HEK293T (cell line): ENCODE measurements at regions not wholly inside any gene's neighbourhood (a gene's known extent, or its start where the extent isn't known, plus 50 kb on each side); places are given as distances from the start of the nearest gene placed in this dataset.
A peak's percentile ranks its signal among the peaks of the same experiment; 100 is the strongest.

ENCODE experiments used
- CTCF ChIA-PET: fragments of 350-600 bp; formaldehyde crosslinking; extraction: SDS; loops from one replicate; lab custom pipeline; 2021; ENCODE audit warnings: antibody characterized with exemption, inconsistent platforms; lab: Yijun Ruan, JAX
- POLR2A ChIA-PET: fragments of 350-600 bp; formaldehyde crosslinking; extraction: SDS; loops from one replicate; lab custom pipeline; 2020; ENCODE audit warnings: antibody characterized with exemption, inconsistent platforms; lab: Yijun Ruan, JAX
- DNase-seq: peaks from one replicate; pipeline ENCODE4 v3.0.0; 2012; ENCODE audit warnings: mixed read lengths; ENCODE audit errors: extremely low spot score
- ARNT ChIP-seq: fragments of 450-650 bp; IDR thresholded peaks from 2 replicates; pipeline ENCODE4 v1.6.1; 2017; ENCODE audit warnings: mild to moderate bottlenecking
- BHLHE40 ChIP-seq: fragments of 450-650 bp; IDR thresholded peaks from 2 replicates; pipeline ENCODE4 v1.6.1; 2016; ENCODE audit warnings: mild to moderate bottlenecking, moderate library complexity, borderline replicate concordance
- CTBP1 ChIP-seq: fragments of 450-650 bp; IDR thresholded peaks from 2 replicates; pipeline ENCODE4 v1.6.1; 2016; ENCODE audit warnings: borderline replicate concordance
- ELF4 ChIP-seq: fragments of 450-650 bp; IDR thresholded peaks from 2 replicates; pipeline ENCODE4 v1.6.1; 2017; ENCODE audit warnings: antibody characterized with exemption
- FOXA1 ChIP-seq: fragments of 450-650 bp; IDR thresholded peaks from 2 replicates; pipeline ENCODE4 v1.6.1; 2016; ENCODE audit warnings: mild to moderate bottlenecking
- FOXK2 ChIP-seq: fragments of 450-650 bp; IDR thresholded peaks from 2 replicates; pipeline ENCODE4 v1.6.1; 2016; ENCODE audit warnings: mild to moderate bottlenecking
- FOXM1 ChIP-seq: fragments of 450-650 bp; IDR thresholded peaks from 2 replicates; pipeline ENCODE4 v1.6.1; 2017; ENCODE audit warnings: mild to moderate bottlenecking, borderline replicate concordance
- HDGF ChIP-seq: fragments of 450-650 bp; IDR thresholded peaks from 2 replicates; pipeline ENCODE4 v1.6.1; 2017; ENCODE audit warnings: antibody characterized with exemption, borderline replicate concordance
- L3MBTL2 ChIP-seq: fragments of 450-650 bp; conservative IDR thresholded peaks from 2 replicates; pipeline ENCODE4 v1.6.1; 2016; ENCODE audit warnings: mild to moderate bottlenecking
- LEF1 ChIP-seq: fragments of 450-650 bp; IDR thresholded peaks from 2 replicates; pipeline ENCODE4 v1.6.1; 2017; ENCODE audit warnings: mild to moderate bottlenecking, borderline replicate concordance
- NFRKB ChIP-seq: fragments of 450-650 bp; IDR thresholded peaks from 2 replicates; pipeline ENCODE4 v1.6.1; 2016; ENCODE audit warnings: mild to moderate bottlenecking, moderate library complexity
- SP1 ChIP-seq: fragments of 450-650 bp; IDR thresholded peaks from 2 replicates; pipeline ENCODE4 v1.6.1; 2017
- SUZ12 ChIP-seq: fragments of 450-650 bp; IDR thresholded peaks from 2 replicates; pipeline ENCODE4 v1.6.1; 2016; ENCODE audit warnings: mild to moderate bottlenecking
- TARDBP ChIP-seq: fragments of 450-650 bp; IDR thresholded peaks from 2 replicates; pipeline ENCODE4 v1.6.1; 2016
- ZNF384 ChIP-seq: fragments of 450-650 bp; IDR thresholded peaks from 2 replicates; pipeline ENCODE4 v1.6.1; 2016
- TF ChIP-seq, protein P1 (sequence below): fragments of 450-650 bp; IDR thresholded peaks from 2 replicates; pipeline ENCODE4 v1.6.1; 2016

DNA sequence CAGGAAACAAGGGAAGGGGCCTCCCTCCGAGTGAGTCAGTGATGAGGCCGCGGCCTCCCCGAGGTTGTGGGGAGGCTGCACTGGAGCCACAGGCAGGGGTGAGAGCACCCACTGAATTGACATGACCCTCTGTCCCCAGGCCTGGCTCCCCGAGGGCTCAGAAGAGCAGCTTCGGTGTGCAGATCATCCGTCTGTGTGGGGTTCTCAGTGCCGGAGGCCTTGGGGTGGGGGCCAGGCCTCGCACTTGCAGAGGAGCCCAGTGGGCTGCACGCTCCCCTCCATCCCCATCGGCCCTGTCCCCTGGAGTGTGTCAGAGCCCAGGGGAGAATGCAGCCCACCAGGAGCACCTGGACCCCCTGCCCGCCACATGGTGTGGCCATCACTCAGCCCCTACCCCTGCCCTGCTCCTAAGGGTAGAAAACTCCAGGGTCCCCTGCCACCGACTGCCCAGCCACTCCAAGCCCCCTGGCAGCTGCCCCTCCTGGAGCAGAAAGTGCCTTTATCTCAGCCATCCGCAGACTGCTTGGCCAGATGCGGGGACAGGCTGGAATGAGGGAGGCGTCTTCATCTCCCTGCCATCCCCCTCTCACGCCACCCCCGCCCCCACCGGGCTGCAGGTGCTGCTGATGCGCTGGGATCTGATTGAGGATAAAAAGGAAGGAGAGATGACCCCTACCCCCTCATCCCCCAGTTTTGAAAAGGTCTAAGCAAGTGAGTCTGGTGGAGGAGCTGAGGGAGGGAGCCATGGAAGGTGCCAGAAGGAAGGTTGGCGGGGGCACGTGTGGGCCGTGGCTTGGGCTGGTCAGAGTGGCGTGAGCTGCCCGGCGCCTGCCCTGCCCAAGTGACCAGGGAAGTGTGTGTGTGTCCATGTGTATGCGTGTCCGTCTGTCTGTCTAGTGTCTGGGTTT, 358.3 kb downstream of the SEC14L1 start:
- CTCF ChIA-PET, result no interaction called here
- POLR2A ChIA-PET, result no interaction called here
- no peak for DNase-seq
- TF ChIP-seq CTBP1 (no peak), SUZ12 (no peak), FOXA1 (no peak), ZNF384 (no peak), NFRKB (no peak), ARNT (no peak)

DNA sequence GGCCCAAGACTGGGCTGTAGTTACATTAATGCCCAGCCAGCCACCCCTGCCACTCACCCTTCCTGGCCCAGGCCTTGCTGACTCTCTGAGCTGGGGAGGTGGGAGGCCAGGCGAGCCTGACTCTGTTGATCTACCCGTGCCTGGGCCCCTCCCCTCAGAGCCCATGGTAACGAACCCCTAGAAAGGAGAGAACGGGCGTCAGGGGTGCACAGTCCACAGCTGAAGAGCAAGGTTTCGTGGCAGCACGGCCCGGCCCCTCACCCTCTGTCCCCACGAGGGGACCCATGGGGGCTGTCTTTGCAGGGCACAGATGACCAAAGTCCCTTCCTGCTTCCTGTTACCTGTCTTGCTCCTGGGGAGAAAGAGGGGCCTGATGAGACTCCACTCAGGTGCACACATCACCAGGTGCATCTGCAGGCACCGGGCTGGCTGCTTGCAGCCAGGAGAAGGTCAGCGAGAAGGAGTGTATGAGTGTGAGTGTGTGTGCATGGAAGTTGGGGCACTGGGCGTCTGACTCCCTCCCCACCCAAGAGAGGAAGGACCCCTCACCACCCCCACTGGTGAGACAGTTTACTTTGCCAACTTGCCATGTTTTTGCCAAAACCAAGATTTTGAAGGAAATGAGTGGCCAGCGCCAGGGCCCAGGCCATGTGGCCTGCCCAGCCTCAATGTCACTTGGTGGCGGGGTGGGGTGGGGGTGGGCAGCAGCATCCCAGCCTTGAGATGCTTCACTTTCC, 359.1 kb downstream of the SEC14L1 start:
- CTCF ChIA-PET, result no interaction called here
- no peak for DNase-seq
- TF ChIP-seq FOXM1 (no peak), FOXK2 (no peak), ELF4 (no peak)
- POLR2A ChIA-PET, result no interaction called here

DNA sequence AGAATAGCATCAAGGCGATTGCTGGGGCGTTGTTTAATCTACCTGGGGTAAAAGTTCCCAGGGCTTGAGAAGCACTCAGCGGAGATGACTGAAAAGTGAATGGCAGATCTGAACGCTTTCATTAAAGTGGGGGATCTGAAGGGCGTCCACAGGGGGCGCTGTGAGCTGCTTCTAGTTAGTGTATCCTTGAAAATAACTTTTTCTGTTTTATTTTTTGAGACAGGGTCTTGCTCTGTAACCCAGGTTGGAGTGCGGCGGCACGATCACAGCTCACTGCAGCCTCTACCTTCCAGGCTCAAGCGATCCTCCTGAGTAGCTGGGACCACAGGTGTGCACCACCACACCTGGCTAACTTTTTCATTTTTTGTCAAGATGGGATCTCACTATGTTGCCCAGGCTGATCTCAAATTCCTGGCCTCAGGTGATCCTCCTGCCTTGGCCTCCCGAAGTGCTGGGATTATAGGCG, 360.4 kb downstream of the SEC14L1 start:
- TF ChIP-seq SP1 (no peak), FOXM1 (no peak), ZNF384 (0 out of 2 replicates have a peak, but pooled peaks have one; percentile 19), FOXA1 (no peak)
- CTCF ChIA-PET, result interaction anchor here (1.0 to 1.5 kb wide), 3 partner anchors 17 to 71 kb away, joined by 3 read pairs; no protein-coding TSS in a partner anchor
- DNase-seq, result peak; percentile 64
- POLR2A ChIA-PET, result no interaction called here

DNA sequence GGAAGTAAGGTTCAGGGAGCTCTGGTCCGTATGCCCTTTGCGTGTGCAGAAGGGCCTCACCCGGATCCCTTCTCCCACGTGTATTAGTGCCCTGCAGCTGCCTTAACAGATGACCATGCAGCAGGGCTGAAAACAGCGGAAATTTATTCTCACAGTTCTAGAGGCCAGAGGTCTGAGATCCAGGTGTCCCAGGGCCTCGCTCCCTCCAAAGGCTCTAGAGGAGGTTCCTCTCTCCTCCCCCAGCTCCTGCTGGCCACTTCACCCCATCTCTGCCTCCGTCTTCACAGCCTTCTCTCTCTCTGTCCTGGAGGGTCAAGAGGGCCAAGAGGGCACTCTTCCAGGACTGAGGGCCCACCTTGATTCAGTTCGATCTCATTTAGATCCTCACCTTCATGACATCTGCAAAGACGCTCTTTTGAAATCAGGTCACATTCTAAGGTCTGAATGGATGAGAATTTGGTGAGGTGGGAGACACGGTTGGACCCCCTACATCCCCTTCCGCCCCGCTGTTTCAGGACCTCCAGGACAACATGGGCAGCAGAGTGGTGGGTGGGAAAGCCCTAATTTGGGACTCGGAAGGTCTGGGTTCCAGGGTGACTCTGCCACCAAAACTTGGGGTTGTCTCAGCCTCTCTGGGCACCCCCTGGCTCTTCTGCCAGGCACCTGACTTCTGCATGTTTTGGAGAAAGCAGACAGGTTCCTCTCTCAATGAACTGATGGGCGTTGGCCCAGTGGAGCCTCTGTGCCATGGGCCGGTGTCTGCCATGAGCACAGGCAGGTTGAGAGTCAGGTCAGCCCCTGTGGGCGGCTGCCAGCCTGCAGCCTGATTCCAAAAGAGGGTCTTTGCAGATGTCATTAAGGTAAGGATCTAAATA, 361.2 kb downstream of the SEC14L1 start:
- DNase-seq, result no peak
- ChIA-PET CTCF (interaction anchor here (1.0 to 1.5 kb wide), 3 partner anchors 16 to 72 kb away, joined by 3 read pairs; no protein-coding TSS in a partner anchor), POLR2A (no interaction called here)
- TF ChIP-seq FOXM1 (no peak), CTBP1 (no peak), L3MBTL2 (no peak), ARNT (no peak)

DNA sequence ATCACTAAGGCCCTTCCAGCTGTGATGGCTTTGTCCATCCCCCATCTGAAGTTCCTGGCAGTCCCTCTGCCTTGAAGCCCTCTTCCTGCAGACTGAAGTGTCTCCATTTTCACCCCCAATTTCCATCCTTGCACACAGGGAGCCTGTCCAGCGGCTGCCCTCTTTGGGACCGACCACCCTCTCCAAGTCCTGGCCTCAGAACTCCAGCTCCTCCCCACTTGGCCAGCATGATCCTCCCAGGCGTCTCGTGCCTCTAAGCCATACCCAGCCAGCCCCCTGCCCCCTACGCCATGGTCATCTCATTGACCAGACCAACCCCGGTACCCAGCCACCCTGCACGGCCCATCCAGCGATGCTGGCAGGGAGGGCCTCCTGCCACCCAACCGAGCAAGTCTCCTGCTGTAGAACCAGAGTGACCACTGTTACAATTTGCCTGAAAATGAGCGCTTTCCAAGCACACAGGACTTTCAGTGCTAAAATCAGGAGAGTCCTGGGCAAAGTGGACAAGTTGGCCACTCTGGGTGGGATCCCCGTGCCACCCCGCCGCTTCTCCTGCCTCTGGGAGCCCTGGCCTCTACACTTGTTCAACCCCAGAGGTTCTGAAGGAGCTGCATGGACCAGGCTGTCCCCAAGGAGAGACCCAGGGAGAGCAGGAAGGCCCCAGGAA, 362.0 kb downstream of the SEC14L1 start:
- TF ChIP-seq NFRKB (no peak), TARDBP (no peak), ARNT (no peak), FOXM1 (no peak), ZNF384 (no peak), BHLHE40 (no peak), FOXA1 (no peak), SP1 (no peak), HDGF (no peak), LEF1 (no peak), CTBP1 (no peak), FOXK2 (no peak), L3MBTL2 (no peak), SUZ12 (no peak), ELF4 (no peak)
- TF ChIP-seq, protein P1, sequence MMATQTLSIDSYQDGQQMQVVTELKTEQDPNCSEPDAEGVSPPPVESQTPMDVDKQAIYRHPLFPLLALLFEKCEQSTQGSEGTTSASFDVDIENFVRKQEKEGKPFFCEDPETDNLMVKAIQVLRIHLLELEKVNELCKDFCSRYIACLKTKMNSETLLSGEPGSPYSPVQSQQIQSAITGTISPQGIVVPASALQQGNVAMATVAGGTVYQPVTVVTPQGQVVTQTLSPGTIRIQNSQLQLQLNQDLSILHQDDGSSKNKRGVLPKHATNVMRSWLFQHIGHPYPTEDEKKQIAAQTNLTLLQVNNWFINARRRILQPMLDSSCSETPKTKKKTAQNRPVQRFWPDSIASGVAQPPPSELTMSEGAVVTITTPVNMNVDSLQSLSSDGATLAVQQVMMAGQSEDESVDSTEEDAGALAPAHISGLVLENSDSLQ, result no peak
- ChIA-PET CTCF (no interaction called here), POLR2A (no interaction called here)
- DNase-seq, result no peak

DNA sequence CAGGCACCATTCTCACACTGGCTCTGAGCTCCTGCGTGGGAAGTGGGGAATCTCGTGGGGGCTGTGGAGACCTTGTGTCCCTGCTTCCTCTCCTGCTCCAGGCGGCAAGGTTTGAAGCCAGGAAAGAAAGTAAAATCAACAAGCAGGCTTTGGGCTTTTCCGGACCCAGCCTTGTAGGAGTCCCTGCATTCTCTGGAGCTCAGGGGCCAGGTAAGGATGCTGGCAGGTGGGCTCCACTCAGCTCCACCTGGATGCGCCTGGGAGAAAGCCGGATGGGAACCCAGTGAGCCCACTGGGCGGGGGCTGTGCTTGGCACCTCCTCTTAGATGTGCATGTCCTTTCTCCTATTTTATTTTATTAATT, 362.5 kb downstream of the SEC14L1 start:
- CTCF ChIA-PET, result no interaction called here
- DNase-seq, result no peak
- TF ChIP-seq ELF4, result no peak
- no peak for TF ChIP-seq ARNT
- TF ChIP-seq LEF1, result no peak
- TF ChIP-seq ZNF384, result no peak
- no peak for TF ChIP-seq NFRKB
- no peak for TF ChIP-seq SP1
- TF ChIP-seq FOXK2, result no peak
- no peak for TF ChIP-seq FOXM1
- TF ChIP-seq L3MBTL2, result no peak
- TF ChIP-seq HDGF, result no peak
- TF ChIP-seq BHLHE40, result no peak
- TF ChIP-seq CTBP1, result no peak
- TF ChIP-seq, protein P1, result no peak
- no peak for TF ChIP-seq SUZ12
- POLR2A ChIA-PET, result no interaction called here
